GM23338 (cell line): ENCODE measurements at regions not wholly inside any gene's neighbourhood (a gene's known extent, or its start where the extent isn't known, plus 50 kb on each side); places are given as distances from the start of the nearest gene placed in this dataset.

Experiments used
- CTCF ChIP-seq, 2 experiments: fragments of 200-600 bp in 1 of 2; sonication (generic) in 1 of 2; conservative IDR thresholded peaks; 2 replicates each; pipeline versions ENCODE4 v1.5.1 to v1.6.1; 2016 to 2017; ENCODE audit warnings: antibody characterized with exemption in 2 of 2, low read depth in 2 of 2, mild to moderate bottlenecking in 2 of 2, moderate library complexity in 1 of 2
- EZH2 ChIP-seq: fragments of 200-600 bp; sonication (generic); IDR thresholded peaks from one replicate; pipeline ENCODE4 v1.8.0; 2017; ENCODE audit warnings: antibody characterized with exemption, mild to moderate bottlenecking, low read depth; ENCODE audit not compliant: unreplicated experiment
- JUNB ChIP-seq: IDR thresholded peaks from one replicate; pipeline ENCODE4 v1.6.1; 2016; ENCODE audit warnings: antibody characterized with exemption; ENCODE audit not compliant: unreplicated experiment
- NANOG ChIP-seq: IDR thresholded peaks from 2 replicates; pipeline ENCODE4 v1.6.1; 2016; ENCODE audit warnings: antibody characterized with exemption, borderline replicate concordance
- POLR2AphosphoS5 ChIP-seq: IDR thresholded peaks from 2 replicates; pipeline ENCODE4 v1.6.1; 2016; ENCODE audit warnings: antibody characterized with exemption, low read depth
- ZNF114 ChIP-seq: fragments of 250-450 bp; sonication (Bioruptor Pico); IDR thresholded peaks from 2 replicates; pipeline ENCODE4 v1.5.0; 2020; ENCODE audit warnings: mild to moderate bottlenecking, moderate library complexity
- ZNF331 ChIP-seq: fragments of 250-450 bp; sonication (Bioruptor Pico); IDR thresholded peaks from 2 replicates; pipeline ENCODE4 v1.5.0; 2020; ENCODE audit warnings: low read depth, mild to moderate bottlenecking, moderate library complexity
- ZNF462 ChIP-seq: fragments of 250-450 bp; sonication (Bioruptor Pico); IDR thresholded peaks from 2 replicates; pipeline ENCODE4 v1.5.0; 2020; ENCODE audit warnings: mild to moderate bottlenecking, moderate library complexity
- TF ChIP-seq, protein P1 (sequence below): IDR thresholded peaks from 2 replicates; pipeline ENCODE4 v1.6.1; 2016; ENCODE audit warnings: antibody characterized with exemption

- TF ChIP-seq ZNF462 (CRISPR knock-in tag) (no peak), ZNF331 (CRISPR knock-in tag) (no peak), NANOG (no peak), ZNF114 (no peak), CTCF (conservative IDR thresholded peaks at IDR 0.05; ENCODE audit: low read depth in 2 of 2) (no peak), POLR2AphosphoS5 (no peak), JUNB (no peak), EZH2 (no peak)
- TF ChIP-seq, protein P1, sequence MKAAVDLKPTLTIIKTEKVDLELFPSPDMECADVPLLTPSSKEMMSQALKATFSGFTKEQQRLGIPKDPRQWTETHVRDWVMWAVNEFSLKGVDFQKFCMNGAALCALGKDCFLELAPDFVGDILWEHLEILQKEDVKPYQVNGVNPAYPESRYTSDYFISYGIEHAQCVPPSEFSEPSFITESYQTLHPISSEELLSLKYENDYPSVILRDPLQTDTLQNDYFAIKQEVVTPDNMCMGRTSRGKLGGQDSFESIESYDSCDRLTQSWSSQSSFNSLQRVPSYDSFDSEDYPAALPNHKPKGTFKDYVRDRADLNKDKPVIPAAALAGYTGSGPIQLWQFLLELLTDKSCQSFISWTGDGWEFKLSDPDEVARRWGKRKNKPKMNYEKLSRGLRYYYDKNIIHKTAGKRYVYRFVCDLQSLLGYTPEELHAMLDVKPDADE = no peak
These were observed 56.7 kb upstream of the TNFRSF21 start (continued) for GRCh38 chr6:47366335-47366890.
